ENCODE measurements at regions not wholly inside any gene's neighbourhood (a gene's known extent, or its start where the extent isn't known, plus 50 kb on each side); places are given as distances from the start of the nearest gene placed in this dataset.
"Not testable (repeated sequence)": the region's sequence is repeated elsewhere in the genome, so short reads cannot be mapped to it uniquely, and the experiment has no call there.

- no peak for DNase-seq (ENCODE audit: low read depth, low spot score)
These were observed 265.3 kb upstream of the STARD13 start for GRCh38 chr13:33550885-33551284.

- DNase-seq (ENCODE audit: low read depth, low spot score) = peak; percentile 4
These were observed 262.8 kb upstream of the RFC3 start for GRCh38 chr13:33554919-33555791.

GRCh38 chr13:33556828-33557227 is 261.1 kb upstream of the RFC3 start:
- DNase-seq (ENCODE audit: low read depth, low spot score) = no peak

GRCh38 chr13:33560726-33561125 is 257.2 kb upstream of the RFC3 start:
- no peak for DNase-seq (ENCODE audit: low read depth, low spot score)

GRCh38 chr13:33561627-33562026 is 256.3 kb upstream of the RFC3 start:
- no peak for DNase-seq (ENCODE audit: low read depth, low spot score)

GRCh38 chr13:33571618-33572017 is 246.3 kb upstream of the RFC3 start:
- no peak for DNase-seq (ENCODE audit: low read depth, low spot score)

GRCh38 chr13:33572322-33572721 is 245.6 kb upstream of the RFC3 start:
- not testable (repeated sequence) for DNase-seq (ENCODE audit: low read depth, low spot score)

GRCh38 chr13:33575378-33575777 is 242.6 kb upstream of the RFC3 start:
- no peak for DNase-seq (ENCODE audit: low read depth, low spot score)

GRCh38 chr13:33577007-33577406 is 240.9 kb upstream of the RFC3 start:
- no peak for DNase-seq (ENCODE audit: low read depth, low spot score)

GRCh38 chr13:33578786-33579185 is 239.2 kb upstream of the RFC3 start:
- DNase-seq (ENCODE audit: low read depth, low spot score) = no peak

GRCh38 chr13:33582121-33582520 is 235.8 kb upstream of the RFC3 start:
- DNase-seq (ENCODE audit: low read depth, low spot score) = no peak

GRCh38 chr13:33583398-33583797 is 234.6 kb upstream of the RFC3 start:
- DNase-seq (ENCODE audit: low read depth, low spot score) = no peak

- no peak for DNase-seq (ENCODE audit: low read depth, low spot score)
These were observed 227.0 kb upstream of the RFC3 start for GRCh38 chr13:33590936-33591335.

GRCh38 chr13:33606692-33607091 is 211.3 kb upstream of the RFC3 start:
- DNase-seq (ENCODE audit: low read depth, low spot score) = peak; percentile 36

- DNase-seq (ENCODE audit: low read depth, low spot score) = peak; percentile 43
These were observed 207.4 kb upstream of the RFC3 start for GRCh38 chr13:33610438-33611120.

GRCh38 chr13:33611121-33611805 is 206.7 kb upstream of the RFC3 start:
- DNase-seq (ENCODE audit: low read depth, low spot score) = no peak

- DNase-seq (ENCODE audit: low read depth, low spot score) = no peak
These were observed 205.0 kb upstream of the RFC3 start for GRCh38 chr13:33612641-33613638.

- DNase-seq (ENCODE audit: low read depth, low spot score) = no peak
These were observed 202.5 kb upstream of the RFC3 start for GRCh38 chr13:33615436-33615835.

- no peak for DNase-seq (ENCODE audit: low read depth, low spot score)
These were observed 201.8 kb upstream of the RFC3 start for GRCh38 chr13:33616130-33616529.

- DNase-seq (ENCODE audit: low read depth, low spot score) = no peak
These were observed 200.9 kb upstream of the RFC3 start for GRCh38 chr13:33617055-33617454.

- DNase-seq (ENCODE audit: low read depth, low spot score) = no peak
These were observed 193.7 kb upstream of the RFC3 start for GRCh38 chr13:33624253-33624652.
